Limb (tissue), 2 donors: ENCODE measurements at regions not wholly inside any gene's neighbourhood (a gene's known extent, or its start where the extent isn't known, plus 50 kb on each side); places are given as distances from the start of the nearest gene placed in this dataset.
A peak's percentile ranks its signal among the peaks of the same experiment; 100 is the strongest.

Experiments
- DNase-seq, 2 donors: peaks; one replicate each; pipeline ENCODE4 v3.0.0-alpha.2; 2016; ENCODE audit errors: extremely low spot score in 2 of 2

GRCh38 chr22:48584170-48584569 lies 1243.5 kb downstream of the BRD1 start:
- DNase-seq = no peak

GRCh38 chr22:48581796-48582469 lies 1245.7 kb downstream of the BRD1 start:
- DNase-seq = no peak

GRCh38 chr22:48581205-48581766 lies 1246.4 kb downstream of the BRD1 start:
- DNase-seq = peak; percentile 3 to 67

GRCh38 chr22:48580481-48580970 lies 1247.1 kb downstream of the BRD1 start:
- no peak for DNase-seq

GRCh38 chr22:48579928-48580309 lies 1247.8 kb downstream of the BRD1 start:
- no peak for DNase-seq

GRCh38 chr22:48579043-48579927 lies 1248.4 kb downstream of the BRD1 start:
- DNase-seq = peak; percentile 45 to 59

- no peak for DNase-seq
These were observed 1249.3 kb downstream of the BRD1 start for GRCh38 chr22:48578138-48579042.

GRCh38 chr22:48577691-48578090 lies 1250.0 kb downstream of the BRD1 start:
- DNase-seq = no peak

GRCh38 chr22:48577014-48577690 lies 1250.5 kb downstream of the BRD1 start:
- DNase-seq = peak in 1 of 2 donors; percentile 55

GRCh38 chr22:48576333-48577013 lies 1251.2 kb downstream of the BRD1 start:
- peak; percentile 45 to 87 for DNase-seq

- no peak for DNase-seq
These were observed 1251.9 kb downstream of the BRD1 start for GRCh38 chr22:48575618-48576332.

GRCh38 chr22:48574776-48575617 lies 1252.7 kb downstream of the BRD1 start:
- DNase-seq = peak; percentile 63 to 88

- no peak for DNase-seq
These were observed 1253.9 kb downstream of the BRD1 start for GRCh38 chr22:48573766-48574165.

- DNase-seq = no peak
These were observed 1254.7 kb downstream of the BRD1 start for GRCh38 chr22:48572951-48573350.

GRCh38 chr22:48570912-48571311 lies 1256.8 kb downstream of the BRD1 start:
- no peak for DNase-seq

- no peak for DNase-seq
These were observed 1258.0 kb downstream of the BRD1 start for GRCh38 chr22:48569476-48570233.

- no peak for DNase-seq
These were observed 1258.8 kb downstream of the BRD1 start for GRCh38 chr22:48568736-48569330.
